ENCODE measurements at regions not wholly inside any gene's neighbourhood (a gene's known extent, or its start where the extent isn't known, plus 50 kb on each side); places are given as distances from the start of the nearest gene placed in this dataset.

GRCh38 chr10:121073728-121074127 is 222.6 kb downstream of the WDR11 start:
- DNase-seq, result no peak

GRCh38 chr10:121076776-121077715 is 225.9 kb downstream of the WDR11 start:
- DNase-seq, result no peak

GRCh38 chr10:121078036-121078435 is 226.9 kb downstream of the WDR11 start:
- no peak for DNase-seq

GRCh38 chr10:121078672-121079102 is 227.5 kb downstream of the WDR11 start:
- peak; percentile 6 for DNase-seq

GRCh38 chr10:121079226-121079625 is 228.1 kb downstream of the WDR11 start:
- no peak for DNase-seq

GRCh38 chr10:121080281-121080891 is 229.2 kb downstream of the WDR11 start:
- DNase-seq, result no peak

GRCh38 chr10:121081306-121081705 is 230.1 kb downstream of the WDR11 start:
- no peak for DNase-seq

- no peak for DNase-seq
These were observed 231.8 kb downstream of the WDR11 start for GRCh38 chr10:121082984-121083383.

GRCh38 chr10:121084016-121084674 is 233.0 kb downstream of the WDR11 start:
- DNase-seq, result no peak

GRCh38 chr10:121084675-121085070 is 233.5 kb downstream of the WDR11 start:
- DNase-seq, result no peak

- DNase-seq, result no peak
These were observed 234.2 kb downstream of the WDR11 start for GRCh38 chr10:121085367-121085766.

GRCh38 chr10:121087129-121087528 is 236.0 kb downstream of the WDR11 start:
- DNase-seq, result no peak

- no peak for DNase-seq
These were observed 236.5 kb downstream of the WDR11 start for GRCh38 chr10:121087688-121088087.

GRCh38 chr10:121088524-121088923 is 237.4 kb downstream of the WDR11 start:
- no peak for DNase-seq

GRCh38 chr10:121089434-121089833 is 238.3 kb downstream of the WDR11 start:
- DNase-seq, result no peak

GRCh38 chr10:121091961-121092719 is 241.0 kb downstream of the WDR11 start:
- no peak for DNase-seq

- no peak for DNase-seq
These were observed 241.5 kb downstream of the WDR11 start for GRCh38 chr10:121092720-121093095.

- no peak for DNase-seq
These were observed 245.7 kb downstream of the WDR11 start for GRCh38 chr10:121096617-121097431.

- no peak for DNase-seq
These were observed 247.0 kb downstream of the WDR11 start for GRCh38 chr10:121098211-121098610.

- no peak for DNase-seq
These were observed 247.6 kb downstream of the WDR11 start for GRCh38 chr10:121098751-121099150.

GRCh38 chr10:121099181-121099580 is 248.0 kb downstream of the WDR11 start:
- no peak for DNase-seq

- no peak for DNase-seq
These were observed 248.4 kb downstream of the WDR11 start for GRCh38 chr10:121099592-121099991.
